Nephron (organoid): ENCODE measurements at regions not wholly inside any gene's neighbourhood (a gene's known extent, or its start where the extent isn't known, plus 50 kb on each side); places are given as distances from the start of the nearest gene placed in this dataset.
"Not testable (repeated sequence)": the region's sequence is repeated elsewhere in the genome, so short reads cannot be mapped to it uniquely, and the experiment has no call there.

ENCODE experiments used
- H3K27ac Mint-ChIP-seq, 3 experiments: 2 replicates each; pipeline ENCODE4 v1.8.0; 2020; ENCODE audit warnings: mixed read lengths in 3 of 3, mild to moderate bottlenecking in 2 of 3, moderate library complexity in 1 of 3
- H3K27me3 Mint-ChIP-seq: 2 replicates; pipeline ENCODE4 v1.8.0; 2021; ENCODE audit warnings: low read depth, mild to moderate bottlenecking, moderate library complexity, mixed read lengths
- H3K36me3 Mint-ChIP-seq: 2 replicates; pipeline ENCODE4 v1.8.0; 2020; ENCODE audit warnings: low read depth, mixed read lengths
- H3K4me1 Mint-ChIP-seq: 2 replicates; pipeline ENCODE4 v1.8.0; 2020; ENCODE audit warnings: mixed read lengths
- H3K4me3 Mint-ChIP-seq, 3 experiments: 2 replicates each; pipeline ENCODE4 v1.8.0; 2020; ENCODE audit warnings: mild to moderate bottlenecking in 3 of 3, mixed read lengths in 3 of 3, moderate library complexity in 2 of 3
- H3K9me3 Mint-ChIP-seq: 2 replicates; pipeline ENCODE4 v1.8.0; 2020; ENCODE audit warnings: mixed read lengths
- CTCF ChIP-seq, 3 experiments: fragments of 200-600 bp; sonication (generic); IDR thresholded peaks; one replicate each; pipeline ENCODE4 v1.5.0; 2021; ENCODE audit warnings: antibody characterized with exemption in 3 of 3; ENCODE audit not compliant: unreplicated experiment in 3 of 3

- Mint-ChIP-seq H3K36me3 (no peaks in the 10 kb centered on the region), H3K4me3 (no peak overlapping the region), H3K9me3 (no peaks in the 10 kb centered on the region), H3K27ac (no peak overlapping the region), H3K4me1 (peaks cover 12% of the 10 kb centered on the region), H3K27me3 (peaks cover 14% of the 10 kb centered on the region)
- TF ChIP-seq CTCF (IDR thresholded peaks at IDR 0.05; ENCODE audit: unreplicated experiment in 3 of 3): no peak
Measured at GRCh38 chr15:87740655-87741344, 515.7 kb downstream of the NTRK3 start.

DNA sequence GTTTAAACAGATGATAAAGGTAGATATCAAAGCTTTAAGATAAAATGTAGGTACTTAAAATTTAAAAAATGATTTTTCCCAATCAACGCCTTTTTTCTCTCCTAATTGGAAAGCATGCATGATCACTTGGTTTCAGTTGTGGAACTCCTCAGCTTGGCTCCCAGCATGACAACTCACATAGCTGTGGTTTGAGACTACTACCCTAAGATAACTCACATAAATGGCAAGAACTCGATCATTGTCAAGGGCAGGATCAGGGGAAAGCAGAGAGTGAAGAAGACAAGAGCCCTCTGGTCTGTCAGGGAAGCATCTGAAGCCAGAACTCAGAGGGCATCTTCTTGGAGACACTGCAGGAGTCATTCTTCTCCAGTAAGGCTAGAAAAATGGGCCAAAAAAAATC is 516.7 kb downstream of the NTRK3 start:
- peaks cover 21% of the 10 kb centered on the region for H3K4me1 Mint-ChIP-seq
- H3K27me3 Mint-ChIP-seq: peaks cover 14% of the 10 kb centered on the region
- TF ChIP-seq CTCF (IDR thresholded peaks at IDR 0.05; ENCODE audit: unreplicated experiment in 3 of 3): no peak
- H3K27ac Mint-ChIP-seq: no peak overlapping the region
- no peaks in the 10 kb centered on the region for H3K9me3 Mint-ChIP-seq
- no peak overlapping the region for H3K4me3 Mint-ChIP-seq
- H3K36me3 Mint-ChIP-seq: no peaks in the 10 kb centered on the region

GRCh38 chr15:87739081-87739480 is 517.5 kb downstream of the NTRK3 start:
- no peak overlapping the region for H3K27ac Mint-ChIP-seq
- H3K36me3 Mint-ChIP-seq: no peaks in the 10 kb centered on the region
- no peak overlapping the region for H3K4me3 Mint-ChIP-seq
- TF ChIP-seq CTCF (IDR thresholded peaks at IDR 0.05; ENCODE audit: unreplicated experiment in 3 of 3): no peak
- H3K4me1 Mint-ChIP-seq: peaks cover 29% of the 10 kb centered on the region
- H3K9me3 Mint-ChIP-seq: no peaks in the 10 kb centered on the region
- peaks cover 14% of the 10 kb centered on the region for H3K27me3 Mint-ChIP-seq

DNA sequence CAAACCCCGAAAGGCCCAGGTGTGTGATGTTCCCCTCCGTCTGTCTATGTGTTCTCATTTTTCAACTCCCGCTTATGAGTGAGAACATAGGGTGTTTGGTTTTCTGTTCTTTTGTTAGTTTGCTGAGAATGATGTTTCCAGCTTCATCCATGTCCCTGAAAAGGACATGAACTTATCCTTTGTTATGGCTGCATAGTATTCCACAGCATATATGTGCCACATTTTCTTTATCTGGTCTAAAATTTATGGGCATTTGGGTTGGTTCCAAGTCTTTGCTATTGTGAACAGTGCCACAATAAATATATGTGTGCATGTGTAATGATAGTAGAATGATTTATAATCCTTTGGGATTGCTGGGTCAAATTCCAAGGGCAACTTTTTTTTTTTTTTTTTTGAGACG is 519.1 kb downstream of the NTRK3 start:
- H3K27ac Mint-ChIP-seq, H3K4me3 Mint-ChIP-seq, H3K36me3 Mint-ChIP-seq, H3K9me3 Mint-ChIP-seq: not testable (repeated sequence)
- Mint-ChIP-seq H3K27me3 (peaks cover 14% of the 10 kb centered on the region), H3K4me1 (peaks cover 44% of the 10 kb centered on the region)

DNA sequence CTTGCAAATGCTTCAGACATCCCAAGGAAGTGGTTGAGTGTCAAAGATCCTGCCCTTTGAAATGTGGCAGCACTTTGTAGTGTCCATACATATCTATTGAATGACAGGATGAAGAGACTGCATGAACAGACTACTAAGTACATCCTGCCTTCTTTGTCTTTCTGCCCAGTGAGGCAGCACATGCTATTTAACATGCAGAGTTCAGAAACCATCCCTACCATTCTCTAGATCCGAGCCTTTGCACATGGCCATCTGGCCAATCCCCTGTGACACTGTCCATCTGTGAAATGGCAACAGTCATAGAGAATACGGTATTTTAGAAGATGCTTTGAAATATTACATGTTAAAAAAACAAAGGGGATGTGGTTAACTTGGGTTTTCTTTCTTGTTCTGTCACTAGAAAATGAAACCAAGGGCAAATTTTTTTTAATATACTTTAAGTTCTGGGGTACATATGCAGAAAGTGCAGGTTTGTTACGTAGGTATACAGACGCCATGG is 519.6 kb downstream of the NTRK3 start:
- Mint-ChIP-seq H3K27me3 (peaks cover 14% of the 10 kb centered on the region), H3K9me3 (no peaks in the 10 kb centered on the region), H3K4me1 (peaks cover 49% of the 10 kb centered on the region), H3K36me3 (no peaks in the 10 kb centered on the region), H3K4me3 (no peak overlapping the region), H3K27ac (peak overlapping the region in 1 of 3 experiments; percentile 25)
- no peak for TF ChIP-seq CTCF (IDR thresholded peaks at IDR 0.05; ENCODE audit: unreplicated experiment in 3 of 3)

GRCh38 chr15:87736401-87736800 is 520.1 kb downstream of the NTRK3 start:
- H3K27me3 Mint-ChIP-seq: peaks cover 14% of the 10 kb centered on the region
- peak overlapping the region in 1 of 3 experiments; percentile 25 for H3K27ac Mint-ChIP-seq
- H3K9me3 Mint-ChIP-seq: no peaks in the 10 kb centered on the region
- no peaks in the 10 kb centered on the region for H3K36me3 Mint-ChIP-seq
- no peak for TF ChIP-seq CTCF (IDR thresholded peaks at IDR 0.05; ENCODE audit: unreplicated experiment in 3 of 3)
- no peak overlapping the region for H3K4me3 Mint-ChIP-seq
- peaks cover 52% of the 10 kb centered on the region for H3K4me1 Mint-ChIP-seq
